ENCODE measurements at regions not wholly inside any gene's neighbourhood (a gene's known extent, or its start where the extent isn't known, plus 50 kb on each side); places are given as distances from the start of the nearest gene placed in this dataset.

DNA sequence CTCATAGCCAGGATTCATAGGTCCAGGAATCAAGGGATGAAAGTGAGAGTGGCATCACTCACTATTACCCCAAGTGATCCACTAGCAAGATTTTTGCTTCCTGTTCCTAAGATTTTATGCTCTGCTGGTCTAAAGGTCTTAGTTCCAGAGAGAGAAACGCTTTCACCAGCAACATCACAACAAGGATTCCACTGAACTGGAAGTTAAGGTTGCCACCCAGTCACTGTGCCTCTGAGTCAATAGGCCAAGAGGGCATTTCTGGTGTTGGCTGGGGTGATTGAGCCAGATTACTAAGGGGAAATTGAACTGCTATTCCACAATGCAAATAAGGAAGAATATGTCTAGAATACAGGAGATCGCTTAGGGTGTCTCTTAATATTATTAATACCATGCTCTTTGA lies 142.5 kb upstream of the ARID2 start:
- DNase-seq (ENCODE audit: low read depth) = no peak

DNA sequence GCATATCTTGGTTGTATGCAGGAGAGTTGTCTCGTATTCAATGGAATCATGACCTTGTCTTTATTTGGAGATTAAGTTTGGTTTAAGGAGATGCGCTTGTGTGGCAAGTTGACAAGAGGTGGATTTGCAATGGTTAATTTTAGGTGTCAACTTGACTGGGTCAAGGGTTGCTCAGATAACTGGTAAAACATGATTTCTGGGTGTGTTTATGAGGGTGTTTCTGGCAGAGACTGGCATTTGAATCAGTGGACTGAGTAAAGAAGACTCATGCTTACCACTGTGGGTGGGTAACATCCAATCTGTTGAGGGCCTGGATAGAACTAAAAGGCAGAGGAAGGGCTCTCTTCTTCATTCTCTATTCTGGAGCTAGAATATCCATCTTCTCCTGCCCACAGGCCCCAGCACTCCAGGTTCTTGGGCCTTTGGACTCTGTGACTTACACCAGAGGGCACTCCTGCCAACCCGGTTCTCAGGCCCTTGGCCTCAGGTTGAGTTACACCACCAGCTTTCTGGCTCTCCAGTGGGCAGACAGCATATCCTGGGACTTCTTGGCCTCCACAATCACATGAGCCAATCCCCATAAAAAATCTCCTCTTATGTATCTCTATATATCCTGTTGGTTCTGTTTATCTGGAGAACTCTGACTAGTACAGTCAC lies 141.5 kb upstream of the ARID2 start:
- DNase-seq (ENCODE audit: low read depth) = no peak

DNA sequence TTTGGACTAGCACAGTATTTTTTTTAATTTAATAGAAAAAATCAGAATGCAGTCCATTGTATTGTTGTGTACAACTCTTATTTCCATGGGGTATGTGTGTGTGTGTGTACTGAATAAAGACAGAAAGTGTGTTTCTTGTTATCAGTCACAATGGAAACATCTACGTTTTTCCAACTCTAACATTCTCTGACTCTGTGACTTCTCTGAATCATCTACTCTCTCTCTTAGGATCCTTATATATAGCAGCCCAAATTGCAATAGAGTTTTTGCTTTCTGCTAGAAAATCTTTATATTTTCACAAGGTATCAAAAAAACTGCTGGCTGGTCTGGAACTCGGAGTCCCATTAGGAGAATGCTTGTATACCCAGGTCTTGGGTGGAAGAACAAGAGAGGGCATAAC lies 138.9 kb upstream of the ARID2 start:
- no peak for DNase-seq (ENCODE audit: low read depth)

DNA sequence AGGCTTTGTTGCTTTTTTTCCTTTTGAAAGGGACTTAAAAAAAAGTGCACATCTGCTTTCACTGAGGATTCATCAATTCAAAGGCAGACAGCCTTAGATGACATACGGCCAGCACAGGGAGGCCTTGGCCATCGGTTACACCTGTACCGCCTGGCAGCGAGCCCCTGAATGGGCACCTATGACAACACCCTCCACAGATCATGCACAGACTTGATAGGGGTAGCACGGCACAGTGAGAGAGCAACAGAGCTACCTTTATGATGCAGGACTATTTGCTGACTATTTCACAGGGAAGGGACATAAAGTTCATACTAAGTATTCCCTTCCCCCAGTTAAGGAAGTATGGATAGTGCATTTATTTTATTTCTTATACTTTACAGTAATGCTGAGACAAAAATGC lies 137.9 kb upstream of the ARID2 start:
- no peak for DNase-seq (ENCODE audit: low read depth)

DNA sequence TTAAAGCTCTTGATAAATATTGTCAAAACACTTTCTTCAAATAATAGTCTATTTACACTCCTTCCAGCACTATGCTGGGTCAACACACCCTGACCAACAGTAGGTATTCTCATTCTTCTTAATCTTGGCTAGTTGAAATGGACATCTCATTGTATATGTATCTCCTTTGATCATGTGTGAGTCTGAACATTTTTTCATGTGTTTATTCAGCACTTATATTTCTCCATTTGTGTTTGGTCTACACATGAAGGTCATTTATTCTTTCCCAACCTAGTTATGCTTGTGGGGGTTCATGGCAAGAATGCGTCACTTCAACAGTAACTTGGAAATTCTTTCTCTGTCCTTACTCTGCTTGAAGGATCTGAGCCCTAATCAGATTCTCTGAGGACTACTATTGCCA lies 133.1 kb upstream of the ARID2 start:
- DNase-seq (ENCODE audit: low read depth) = no peak

DNA sequence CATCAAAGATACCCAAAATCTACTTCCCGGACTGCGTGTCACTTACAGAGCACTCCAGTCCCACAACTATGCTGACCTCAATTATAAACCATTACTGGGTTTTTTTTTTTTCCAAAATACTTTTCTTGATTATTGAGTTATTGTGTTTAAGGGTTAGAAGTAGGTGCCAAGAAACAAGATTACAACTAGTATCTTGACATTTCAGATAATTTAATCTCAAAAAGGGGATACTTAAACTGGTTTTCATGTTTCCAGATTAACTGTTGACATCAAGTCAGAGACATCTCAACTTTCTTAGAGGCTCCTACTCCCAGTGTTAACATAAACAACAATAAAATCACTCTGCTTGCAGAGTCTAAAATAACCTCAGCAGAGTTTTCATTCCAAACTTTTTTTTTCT lies 131.2 kb upstream of the ARID2 start:
- no peak for DNase-seq (ENCODE audit: low read depth)

DNA sequence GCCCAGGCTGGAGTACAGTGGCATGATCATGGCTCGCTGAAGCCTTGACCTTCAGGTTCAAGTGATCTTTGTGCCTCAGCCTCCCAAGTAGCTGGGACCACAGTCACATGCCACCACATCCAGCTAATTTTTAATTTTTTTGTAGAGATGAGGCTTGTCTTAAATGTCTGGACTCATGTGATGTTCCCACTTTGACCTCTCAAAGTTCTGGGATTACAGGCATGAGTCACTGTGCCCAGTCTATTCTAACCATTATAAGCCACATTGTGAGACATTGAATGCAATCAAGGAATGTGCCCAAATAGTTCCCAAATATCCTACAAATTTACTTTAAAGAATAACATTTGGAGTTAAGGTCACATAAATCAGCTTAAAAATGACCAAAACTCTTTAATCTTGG lies 130.7 kb upstream of the ARID2 start:
- no peak for DNase-seq (ENCODE audit: low read depth)

DNA sequence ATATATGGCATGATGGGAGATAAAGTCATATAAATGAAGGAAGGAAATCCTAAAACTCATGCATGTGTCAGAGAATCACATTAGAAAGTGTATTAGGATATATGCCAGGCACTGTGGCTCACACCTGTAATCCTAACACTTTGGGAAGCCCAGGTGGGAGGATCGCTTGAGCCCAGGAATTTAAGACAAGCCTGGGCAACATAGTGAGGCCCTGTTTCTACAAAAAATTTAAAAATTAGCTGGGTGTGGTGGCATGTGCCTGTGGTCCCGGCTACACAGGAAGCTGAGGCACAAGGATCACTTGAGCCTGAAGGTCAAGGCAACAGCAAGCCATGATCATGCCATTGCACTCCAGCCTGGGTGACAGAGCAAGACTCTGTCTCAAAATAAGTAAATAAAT lies 130.3 kb upstream of the ARID2 start:
- no peak for DNase-seq (ENCODE audit: low read depth)

DNA sequence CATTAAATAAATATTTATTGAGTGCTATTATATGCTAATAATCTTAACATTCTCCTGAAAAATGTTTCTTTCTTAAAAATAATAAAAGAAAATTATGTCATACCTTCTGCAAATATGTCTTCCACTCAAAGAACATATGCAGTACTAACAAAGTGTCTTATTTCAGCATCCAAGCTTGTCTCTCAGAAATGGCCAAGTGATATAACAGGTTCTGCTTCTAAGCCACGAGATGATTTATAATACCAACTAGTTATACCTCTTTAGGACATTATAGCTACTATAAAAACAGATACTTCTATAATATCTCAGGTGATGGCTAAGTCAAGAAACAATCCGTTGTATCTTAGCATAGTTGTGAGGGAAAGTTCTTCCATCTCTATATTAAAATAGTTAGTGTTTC lies 128.1 kb upstream of the ARID2 start:
- no peak for DNase-seq (ENCODE audit: low read depth)

DNA sequence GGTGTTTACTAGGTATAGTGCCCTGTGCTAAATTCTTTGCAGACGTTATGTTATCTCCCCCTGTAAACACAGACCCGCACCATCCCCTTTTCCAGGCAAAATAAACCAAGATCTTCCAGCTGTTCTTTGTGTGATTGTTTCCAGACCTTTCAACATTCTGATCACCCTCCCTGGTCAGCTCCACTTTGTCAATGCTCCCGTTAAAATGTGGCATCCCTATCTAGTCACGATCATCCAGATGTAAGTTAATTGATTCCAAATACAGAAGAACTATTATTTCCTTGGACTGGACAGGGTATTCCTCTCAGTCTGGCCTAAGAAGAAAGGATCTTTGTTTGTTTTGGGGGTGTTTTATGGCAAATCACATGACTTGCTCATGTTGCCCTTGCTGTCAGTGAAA lies 127.6 kb upstream of the ARID2 start:
- no peak for DNase-seq (ENCODE audit: low read depth)

DNA sequence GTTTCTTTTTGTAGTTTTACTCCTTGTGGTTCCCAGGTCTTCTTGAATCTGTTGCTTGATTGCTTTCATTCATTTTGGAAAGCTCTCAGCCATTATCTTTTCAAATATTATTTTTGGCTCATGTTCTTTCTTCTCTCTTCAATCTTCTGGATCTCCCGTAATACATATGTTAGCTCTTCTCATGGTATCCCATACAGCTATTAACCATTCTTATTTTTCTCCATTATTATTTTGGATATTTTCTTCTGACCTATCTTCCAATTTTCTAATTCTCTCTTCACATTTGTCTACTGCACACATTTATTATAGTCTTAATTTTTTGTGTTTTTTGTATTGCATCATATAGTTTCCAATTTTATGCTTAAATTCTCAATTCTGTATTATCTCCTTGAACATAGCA lies 123.9 kb upstream of the ARID2 start:
- no peak for DNase-seq (ENCODE audit: low read depth)

DNA sequence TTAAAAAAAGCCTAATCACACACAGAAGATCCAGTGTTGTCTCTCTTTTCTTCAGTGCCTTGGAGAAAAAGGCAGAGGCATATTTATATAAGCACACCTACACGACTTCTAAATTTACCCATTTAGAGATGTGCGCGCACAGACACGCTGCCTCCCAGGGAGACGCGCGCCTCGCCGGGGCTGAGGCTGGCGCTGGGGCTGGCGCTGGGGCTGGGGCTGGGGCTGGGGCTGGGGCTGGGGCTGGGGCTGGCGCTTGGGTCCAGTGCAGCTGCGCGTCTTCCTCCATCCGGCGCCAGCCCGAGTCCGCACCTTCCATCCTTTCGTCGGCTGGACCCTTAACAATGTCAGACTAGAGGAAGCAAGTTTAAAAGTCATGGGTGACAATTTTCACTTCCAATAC lies 118.4 kb upstream of the ARID2 start:
- DNase-seq (ENCODE audit: low read depth) = no peak

DNA sequence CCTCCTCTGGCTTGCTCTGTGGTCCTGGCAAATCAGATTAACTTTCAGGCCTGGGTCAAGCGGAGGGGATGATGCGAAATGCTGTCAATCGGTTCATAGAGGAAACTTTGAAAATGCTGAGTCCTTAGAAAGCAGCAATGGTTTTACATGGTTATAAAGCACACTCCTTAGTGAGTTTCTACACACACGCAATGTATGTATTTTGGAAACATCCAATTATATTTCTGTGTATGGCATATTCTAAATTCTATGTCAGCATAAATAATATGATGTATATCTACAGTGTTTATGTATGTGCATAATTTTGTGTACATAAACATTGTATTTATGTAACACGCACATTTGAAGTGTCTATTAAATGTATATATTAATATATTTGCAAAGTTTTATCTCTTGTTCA lies 118.0 kb upstream of the ARID2 start:
- no peak for DNase-seq (ENCODE audit: low read depth)

DNA sequence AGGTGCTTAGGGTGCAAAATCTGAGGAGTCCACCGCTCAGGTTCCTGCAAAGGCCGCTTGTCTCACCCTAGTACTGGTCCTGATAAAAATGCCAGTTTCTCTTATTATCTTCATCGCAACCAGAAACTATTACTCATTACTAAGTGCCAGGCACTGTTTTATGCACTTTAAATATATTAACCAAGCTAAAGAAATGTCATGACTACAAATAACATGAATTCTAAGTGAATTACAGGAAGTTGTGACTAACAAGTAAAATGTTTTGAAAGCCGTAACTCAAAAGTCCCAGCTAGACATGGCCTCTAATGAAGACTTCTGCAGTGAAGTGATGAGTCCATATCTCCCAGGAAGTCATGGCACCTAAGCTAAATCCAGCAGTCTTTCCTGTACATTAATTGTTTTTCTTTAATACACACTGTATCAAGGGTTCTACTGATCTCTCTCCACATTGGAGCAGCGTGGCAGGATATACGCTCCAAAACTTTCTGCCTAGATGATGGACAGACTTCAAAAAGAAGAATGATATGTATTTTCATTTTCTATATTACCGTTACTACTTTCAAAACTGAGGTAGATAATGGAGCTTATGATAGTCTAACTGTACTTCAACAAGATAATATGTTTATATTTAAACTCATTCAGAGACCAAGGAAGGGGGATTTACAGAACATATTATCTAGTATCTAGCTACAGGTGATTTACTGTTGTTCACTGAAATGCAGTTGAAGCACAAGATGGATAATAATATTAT lies 117.3 kb upstream of the ARID2 start:
- DNase-seq (ENCODE audit: low read depth) = no peak

DNA sequence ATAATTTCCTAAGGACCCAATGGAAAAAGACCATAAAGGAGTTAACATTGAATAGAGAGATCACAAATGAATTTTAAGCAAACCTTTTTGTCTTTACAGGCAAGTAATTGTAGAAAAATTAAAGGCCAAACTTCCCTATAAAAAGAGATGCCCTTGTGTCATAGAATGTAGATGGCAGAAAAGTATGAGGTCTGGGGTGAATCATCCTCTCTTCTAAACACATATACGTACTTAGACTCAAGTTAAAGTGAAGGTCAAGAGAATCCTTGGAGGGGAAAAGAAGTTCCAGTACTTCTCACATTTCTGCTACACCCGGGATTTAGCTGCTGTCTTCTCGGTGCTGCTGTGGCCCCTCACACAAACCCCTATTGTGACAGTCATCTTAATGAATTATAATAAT lies 116.2 kb upstream of the ARID2 start:
- DNase-seq (ENCODE audit: low read depth) = no peak

DNA sequence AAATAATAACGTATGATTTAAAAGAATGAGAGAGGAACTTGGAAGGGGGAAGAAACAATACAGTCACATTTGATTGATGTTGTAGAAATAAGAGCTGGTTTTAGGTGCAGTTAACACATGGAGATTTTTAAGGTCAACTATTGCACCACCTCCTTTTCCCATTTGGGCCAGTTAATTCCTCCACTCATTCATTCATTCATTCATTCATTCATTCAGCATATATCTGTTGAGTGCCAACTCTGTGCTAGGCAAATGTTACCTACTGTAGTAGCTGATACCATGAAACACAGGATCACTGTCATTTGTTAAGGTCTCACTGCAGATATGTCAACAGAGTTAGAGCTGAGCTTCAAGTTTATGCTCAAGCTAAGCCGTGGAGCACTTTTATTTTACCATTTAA lies 115.7 kb upstream of the ARID2 start:
- no peak for DNase-seq (ENCODE audit: low read depth)

DNA sequence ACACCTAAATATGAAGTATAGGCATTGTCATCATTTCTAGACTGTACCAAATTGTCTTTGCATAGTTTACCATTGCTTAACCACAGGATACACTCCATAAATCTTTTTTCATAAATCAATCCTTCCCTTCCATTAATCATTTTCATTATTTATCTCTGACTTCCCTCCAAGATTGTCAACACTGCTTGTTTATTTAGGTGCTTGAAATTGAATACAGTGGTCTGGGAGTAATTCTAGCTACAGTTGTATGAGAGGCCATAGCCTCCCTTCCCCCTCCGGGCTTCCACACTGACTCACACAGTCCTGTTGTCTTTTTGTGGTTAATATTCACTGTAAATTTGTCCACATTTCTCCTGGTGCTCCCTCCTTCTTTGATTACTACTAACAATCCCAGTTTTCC lies 114.2 kb upstream of the ARID2 start:
- no peak for DNase-seq (ENCODE audit: low read depth)

DNA sequence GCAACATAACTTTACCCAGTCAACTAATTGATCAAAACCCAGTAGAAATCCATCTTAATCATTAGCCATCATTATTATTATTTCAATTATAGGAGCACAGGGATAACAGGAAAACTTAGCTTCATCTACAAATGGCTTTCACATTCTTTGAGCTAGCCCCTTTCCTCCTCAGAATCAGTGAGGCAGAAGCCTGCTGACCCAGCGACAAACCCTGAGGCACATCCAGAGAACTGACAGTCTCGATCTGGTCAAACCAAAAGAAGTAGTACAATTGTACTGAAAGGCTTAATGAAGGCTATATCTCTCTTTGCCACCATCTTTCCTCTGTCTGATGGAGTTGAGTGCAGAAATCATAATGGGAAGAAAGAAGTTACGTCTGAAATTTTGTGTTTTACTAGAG lies 109.8 kb upstream of the ARID2 start:
- DNase-seq (ENCODE audit: low read depth) = no peak

DNA sequence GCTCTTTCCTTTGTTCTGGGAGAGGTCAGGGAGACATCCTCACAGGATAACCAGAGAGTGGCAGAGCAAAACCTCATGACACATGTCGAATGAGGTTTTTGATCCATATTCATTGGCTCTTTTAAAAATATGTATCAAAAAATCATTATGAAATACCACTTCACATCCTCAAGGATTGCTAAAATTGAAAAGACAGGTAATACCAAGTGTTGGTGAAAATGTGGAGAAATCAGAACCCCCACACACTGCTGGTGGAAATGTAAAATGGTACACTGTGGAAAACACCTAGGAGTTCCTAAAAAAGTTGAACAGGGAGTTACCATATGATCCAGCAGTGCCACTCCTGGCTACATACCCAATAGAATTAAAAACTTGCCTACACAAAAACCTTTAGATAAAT lies 107.8 kb upstream of the ARID2 start:
- no peak for DNase-seq (ENCODE audit: low read depth)

DNA sequence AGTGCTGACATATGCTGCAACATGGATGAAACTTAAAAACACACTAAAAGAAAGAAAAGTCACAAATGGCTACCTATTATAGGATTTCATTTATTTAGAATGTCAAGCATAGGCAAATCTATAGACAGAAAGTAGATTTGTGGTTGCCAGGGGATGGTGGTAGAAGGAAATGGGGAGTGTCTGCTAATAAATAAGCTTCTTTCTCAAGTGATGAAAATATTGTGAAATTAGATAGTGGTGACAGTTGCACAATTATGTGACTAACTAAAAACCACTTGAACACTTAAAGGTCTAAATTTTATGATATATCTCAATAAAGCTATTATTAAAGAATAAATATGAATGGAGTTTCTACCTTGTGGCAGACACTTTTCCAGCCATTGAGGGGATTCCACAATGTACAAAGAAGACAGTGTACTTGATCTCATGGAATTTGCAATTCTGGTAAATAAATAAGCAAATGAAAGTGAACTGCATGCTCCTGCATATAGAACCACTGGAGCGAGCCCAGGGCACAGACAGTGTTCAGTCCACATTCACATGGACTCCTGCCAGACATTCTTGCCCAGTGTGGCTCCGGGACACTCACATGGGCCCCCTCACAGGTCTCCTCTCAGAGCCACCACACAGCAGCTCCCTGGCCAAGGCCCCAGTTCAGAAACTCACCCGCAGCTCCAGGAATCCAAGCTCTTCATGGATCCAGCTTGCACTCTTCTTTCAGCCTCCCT lies 107.1 kb upstream of the ARID2 start:
- no peak for DNase-seq (ENCODE audit: low read depth)

DNA sequence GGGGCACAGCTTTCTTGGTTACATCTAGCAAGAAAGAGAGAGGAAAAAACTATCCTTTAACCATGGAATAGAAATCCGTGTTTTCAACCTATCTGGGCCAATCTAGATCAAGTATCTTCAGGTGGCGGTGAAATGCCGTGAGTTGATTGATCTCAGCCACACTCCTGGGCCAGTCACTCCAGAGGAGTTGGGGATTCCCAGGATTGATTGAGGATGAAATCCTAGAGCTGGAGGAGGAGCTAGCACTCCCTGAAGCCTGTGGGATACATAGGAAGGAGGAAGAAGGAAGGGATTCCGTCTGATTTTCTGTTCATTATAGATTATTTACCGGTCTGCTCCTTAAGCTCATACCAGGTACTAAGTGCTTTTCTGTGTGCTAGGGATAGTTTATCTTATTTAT lies 106.3 kb upstream of the ARID2 start:
- DNase-seq (ENCODE audit: low read depth) = no peak

DNA sequence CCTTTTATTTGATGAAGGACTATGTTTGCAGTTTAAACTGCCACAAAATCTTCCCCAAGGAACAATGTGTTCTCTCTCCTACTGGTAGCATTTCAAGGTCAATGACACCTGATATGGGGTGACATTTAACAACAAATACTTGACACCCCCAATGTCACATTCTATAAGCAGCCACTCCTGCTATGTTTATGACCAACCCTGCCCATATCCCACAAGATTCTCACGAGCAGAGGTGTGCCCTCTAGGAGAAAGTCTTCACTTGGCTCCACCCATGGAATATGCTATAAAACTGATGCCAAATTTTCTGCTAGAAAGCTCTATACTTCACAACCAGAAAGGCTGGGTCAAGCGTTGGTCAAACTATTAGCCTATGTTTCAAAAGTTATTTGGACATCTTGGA lies 105.6 kb upstream of the ARID2 start:
- no peak for DNase-seq (ENCODE audit: low read depth)

DNA sequence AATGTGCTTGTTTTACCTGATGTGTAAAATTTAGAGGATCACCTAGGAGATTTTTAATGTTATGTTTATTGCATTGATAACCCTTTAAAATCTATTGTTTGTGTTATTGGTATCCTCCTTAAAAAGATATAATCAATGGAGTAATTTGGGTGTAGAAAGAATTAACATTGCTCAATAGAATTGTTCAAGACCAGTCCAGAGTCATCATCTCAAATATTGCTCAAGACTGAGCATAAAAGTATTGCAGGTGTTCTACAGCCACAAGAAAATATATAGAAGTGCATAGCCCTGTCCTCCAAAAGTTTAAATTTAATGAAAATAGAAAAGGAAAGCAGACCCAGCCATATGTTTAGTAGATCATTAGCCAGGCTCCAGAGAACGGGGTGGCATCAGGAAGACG lies 102.5 kb upstream of the ARID2 start:
- DNase-seq (ENCODE audit: low read depth) = no peak

Measured in activated T-helper 9 cell treated with anti-CD3 and anti-CD28 coated beads, Interleukin-2, amount 50 U/mL, for 16 hours (primary cell).